MG63 (cell line): ENCODE measurements at regions not wholly inside any gene's neighbourhood (a gene's known extent, or its start where the extent isn't known, plus 50 kb on each side); places are given as distances from the start of the nearest gene placed in this dataset.

Source experiments
- DNase-seq: peaks from one replicate; pipeline ENCODE4 v3.0.0-alpha.2; 2020
- H3K27me3 ChIP-seq: fragments of 250-450 bp; sonication (Bioruptor Pico); 2 replicates; pipeline ENCODE4 v1.5.1; 2020; ENCODE audit warnings: mild to moderate bottlenecking, moderate library complexity
- H3K36me3 ChIP-seq: fragments of 250-450 bp; sonication (Bioruptor Pico); 2 replicates; pipeline ENCODE4 v1.5.1; 2020; ENCODE audit warnings: mild to moderate bottlenecking, moderate library complexity
- H3K4me3 ChIP-seq: fragments of 250-450 bp; sonication (Bioruptor Pico); 2 replicates; pipeline ENCODE4 v1.5.1; 2020; ENCODE audit warnings: mild to moderate bottlenecking, moderate library complexity
- H3K9me3 ChIP-seq: fragments of 250-450 bp; sonication (Bioruptor Pico); 2 replicates; pipeline ENCODE4 v1.5.1; 2020; ENCODE audit warnings: mild to moderate bottlenecking, moderate library complexity

GRCh38 chr5:124796495-124796894 is 50.1 kb upstream of the ZNF608 start:
- no peaks in the 10 kb centered on the region for H3K36me3 ChIP-seq
- DNase-seq: no peak
- H3K27me3 ChIP-seq: no peaks in the 10 kb centered on the region
- no peaks in the 10 kb centered on the region for H3K9me3 ChIP-seq
- no peak overlapping the region for H3K4me3 ChIP-seq

GRCh38 chr5:124797665-124798087 is 51.2 kb upstream of the ZNF608 start:
- Histone ChIP-seq H3K27me3 (no peaks in the 10 kb centered on the region), H3K9me3 (no peaks in the 10 kb centered on the region), H3K36me3 (no peaks in the 10 kb centered on the region), H3K4me3 (no peak overlapping the region)
- no peak for DNase-seq

GRCh38 chr5:124798890-124799289 is 52.5 kb upstream of the ZNF608 start:
- Histone ChIP-seq H3K36me3 (no peaks in the 10 kb centered on the region), H3K9me3 (no peaks in the 10 kb centered on the region), H3K27me3 (no peaks in the 10 kb centered on the region), H3K4me3 (no peak overlapping the region)
- DNase-seq: no peak

GRCh38 chr5:124801551-124801950 is 55.1 kb upstream of the ZNF608 start:
- DNase-seq: no peak
- Histone ChIP-seq H3K9me3 (no peaks in the 10 kb centered on the region), H3K4me3 (no peak overlapping the region), H3K27me3 (no peaks in the 10 kb centered on the region), H3K36me3 (no peaks in the 10 kb centered on the region)

- no peak for DNase-seq
Observed at GRCh38 chr5:124803617-124804323, 57.3 kb upstream of the ZNF608 start.

GRCh38 chr5:124806026-124806372 is 59.6 kb upstream of the ZNF608 start:
- no peak for DNase-seq
- no peaks in the 10 kb centered on the region for H3K9me3 ChIP-seq
- no peaks in the 10 kb centered on the region for H3K27me3 ChIP-seq
- H3K36me3 ChIP-seq: no peaks in the 10 kb centered on the region
- no peak overlapping the region for H3K4me3 ChIP-seq

More at GRCh38 chr5:124803617-124804323, 57.3 kb upstream of the ZNF608 start:
- no peak overlapping the region for H3K4me3 ChIP-seq
- no peaks in the 10 kb centered on the region for H3K27me3 ChIP-seq
- H3K36me3 ChIP-seq: no peaks in the 10 kb centered on the region
- H3K9me3 ChIP-seq: no peaks in the 10 kb centered on the region

- Histone ChIP-seq H3K4me3 (no peak overlapping the region), H3K27me3 (no peaks in the 10 kb centered on the region), H3K36me3 (no peaks in the 10 kb centered on the region), H3K9me3 (no peaks in the 10 kb centered on the region)
- peak; percentile 63 for DNase-seq
Observed at GRCh38 chr5:124806373-124807077, 60.1 kb upstream of the ZNF608 start.

GRCh38 chr5:124808842-124809268 is 62.4 kb upstream of the ZNF608 start:
- Histone ChIP-seq H3K9me3 (no peaks in the 10 kb centered on the region), H3K27me3 (no peaks in the 10 kb centered on the region), H3K4me3 (no peak overlapping the region), H3K36me3 (no peaks in the 10 kb centered on the region)
- DNase-seq: no peak

- Histone ChIP-seq H3K36me3 (no peaks in the 10 kb centered on the region), H3K9me3 (no peaks in the 10 kb centered on the region), H3K27me3 (no peaks in the 10 kb centered on the region), H3K4me3 (no peak overlapping the region)
- no peak for DNase-seq
Observed at GRCh38 chr5:124810396-124811006, 64.1 kb upstream of the ZNF608 start.

- Histone ChIP-seq H3K36me3 (no peaks in the 10 kb centered on the region), H3K4me3 (no peak overlapping the region), H3K9me3 (no peaks in the 10 kb centered on the region), H3K27me3 (no peaks in the 10 kb centered on the region)
- DNase-seq: no peak
Observed at GRCh38 chr5:124812771-124813358, 66.4 kb upstream of the ZNF608 start.

GRCh38 chr5:124816381-124816780 is 69.9 kb upstream of the ZNF608 start:
- no peak for DNase-seq
- H3K4me3 ChIP-seq: no peak overlapping the region
- no peaks in the 10 kb centered on the region for H3K9me3 ChIP-seq
- no peaks in the 10 kb centered on the region for H3K27me3 ChIP-seq
- no peaks in the 10 kb centered on the region for H3K36me3 ChIP-seq

- Histone ChIP-seq H3K9me3 (no peaks in the 10 kb centered on the region), H3K27me3 (no peaks in the 10 kb centered on the region), H3K36me3 (no peaks in the 10 kb centered on the region), H3K4me3 (no peak overlapping the region)
- DNase-seq: no peak
Observed at GRCh38 chr5:124819201-124819600, 72.8 kb upstream of the ZNF608 start.

- Histone ChIP-seq H3K4me3 (no peak overlapping the region), H3K36me3 (no peaks in the 10 kb centered on the region), H3K9me3 (no peaks in the 10 kb centered on the region), H3K27me3 (no peaks in the 10 kb centered on the region)
- DNase-seq: no peak
Observed at GRCh38 chr5:124822647-124823046, 76.2 kb upstream of the ZNF608 start.

- no peaks in the 10 kb centered on the region for H3K27me3 ChIP-seq
- DNase-seq: no peak
- no peaks in the 10 kb centered on the region for H3K36me3 ChIP-seq
- no peak overlapping the region for H3K4me3 ChIP-seq
- H3K9me3 ChIP-seq: no peaks in the 10 kb centered on the region
Observed at GRCh38 chr5:124823380-124823779, 76.9 kb upstream of the ZNF608 start.

- no peak for DNase-seq
- Histone ChIP-seq H3K9me3 (no peaks in the 10 kb centered on the region), H3K27me3 (no peaks in the 10 kb centered on the region), H3K36me3 (no peaks in the 10 kb centered on the region), H3K4me3 (no peak overlapping the region)
Observed at GRCh38 chr5:124824637-124825158, 78.3 kb upstream of the ZNF608 start.

GRCh38 chr5:124825250-124825982 is 79.0 kb upstream of the ZNF608 start:
- DNase-seq: no peak
- H3K27me3 ChIP-seq: no peaks in the 10 kb centered on the region
- H3K9me3 ChIP-seq: no peaks in the 10 kb centered on the region
- H3K36me3 ChIP-seq: no peaks in the 10 kb centered on the region
- H3K4me3 ChIP-seq: no peak overlapping the region

GRCh38 chr5:124825983-124826337 is 79.5 kb upstream of the ZNF608 start:
- Histone ChIP-seq H3K4me3 (no peak overlapping the region), H3K27me3 (no peaks in the 10 kb centered on the region), H3K36me3 (no peaks in the 10 kb centered on the region), H3K9me3 (no peaks in the 10 kb centered on the region)
- no peak for DNase-seq
